SK-N-SH (cell line): ENCODE measurements at regions not wholly inside any gene's neighbourhood (a gene's known extent, or its start where the extent isn't known, plus 50 kb on each side); places are given as distances from the start of the nearest gene placed in this dataset.

Experiments used
- CTCF ChIA-PET: fragments of 300-600, 350-600 bp; formaldehyde crosslinking; extraction: SDS; loops from one replicate; lab custom pipeline; 2021; lab: Yijun Ruan, JAX
- POLR2A ChIA-PET: fragments of 350-600 bp; sonication (Branson Sonifier 250); formaldehyde crosslinking; extraction: SDS; loops from one replicate; lab custom pipeline; 2020; ENCODE audit warnings: antibody characterized with exemption, inconsistent platforms; lab: Yijun Ruan, JAX
- DNase-seq: peaks from one replicate; pipeline ENCODE4 v3.0.0; 2012
- H2AFZ ChIP-seq: fragments of 200-600 bp; sonication (generic); 2 replicates; pipeline ENCODE4 v1.8.1; 2016; ENCODE audit warnings: antibody characterized with exemption, mild to moderate bottlenecking, low read depth
- H3F3A ChIP-seq: fragments of 200-600 bp; sonication (generic); replicated peaks from 2 replicates; pipeline ENCODE3; 2016; ENCODE audit warnings: antibody characterized with exemption, mild to moderate bottlenecking; ENCODE audit not compliant: insufficient read depth
- H3K27ac ChIP-seq, 2 experiments: fragments of 200-500 bp in 1 of 2; fragments of 200-600 bp in 1 of 2; sonication (Bioruptor generic) in 1 of 2; sonication (generic), shearing (Covaris generic) in 1 of 2; 2 replicates each; pipeline versions ENCODE4 v1.5.1 to v1.6.1; 2014 to 2016; ENCODE audit warnings: low read depth in 2 of 2, inconsistent platforms in 1 of 2, low read length in 1 of 2, mild to moderate bottlenecking in 1 of 2, mixed read lengths in 1 of 2
- H3K27me3 ChIP-seq: fragments of 200-600 bp; sonication (generic), shearing (Covaris generic); 2 replicates; pipeline ENCODE4 v1.6.1; 2016; ENCODE audit warnings: mixed run types; ENCODE audit not compliant: insufficient read depth
- H3K36me3 ChIP-seq, 2 experiments: fragments of 200-500 bp in 1 of 2; fragments of 200-600 bp in 1 of 2; sonication (Bioruptor generic) in 1 of 2; sonication (generic) in 1 of 2; replicated peaks in 1 of 2; 2 replicates each; pipeline versions ENCODE3 to v1.5.1; 2014 to 2016; ENCODE audit warnings: low read length in 1 of 2, mild to moderate bottlenecking in 1 of 2; ENCODE audit not compliant: insufficient read depth in 2 of 2, control insufficient read depth in 1 of 2
- H3K4me1 ChIP-seq, 2 experiments: fragments of 200-500 bp in 1 of 2; fragments of 200-600 bp in 1 of 2; sonication (Bioruptor generic) in 1 of 2; sonication (generic), shearing (Covaris generic) in 1 of 2; 2 replicates each; pipeline versions ENCODE4 v1.5.1 to v1.6.1; 2014 to 2016; ENCODE audit warnings: low read depth in 1 of 2, low read length in 1 of 2, mixed run types in 1 of 2; ENCODE audit not compliant: insufficient read depth in 2 of 2, control insufficient read depth in 1 of 2
- H3K4me2 ChIP-seq: fragments of 200-600 bp; sonication (generic), shearing (Covaris generic); 2 replicates; pipeline ENCODE4 v1.6.1; 2017; ENCODE audit warnings: mixed run types
- H3K4me3 ChIP-seq, 2 experiments: fragments of 200-500 bp in 1 of 2; fragments of 200-600 bp in 1 of 2; sonication (Bioruptor generic) in 1 of 2; sonication (generic), shearing (Covaris generic) in 1 of 2; 2 replicates each; pipeline versions ENCODE4 v1.5.1 to v1.8.1; 2014 to 2016; ENCODE audit warnings: low read depth in 2 of 2, inconsistent platforms in 1 of 2, low read length in 1 of 2, mild to moderate bottlenecking in 1 of 2, mixed read lengths in 1 of 2, moderate library complexity in 1 of 2
- H3K79me2 ChIP-seq: fragments of 200-600 bp; sonication (generic); 2 replicates; pipeline ENCODE4 v1.8.1; 2017; ENCODE audit warnings: mild to moderate bottlenecking; ENCODE audit not compliant: insufficient read depth
- H3K9ac ChIP-seq: fragments of 200-600 bp; sonication (generic); 2 replicates; pipeline ENCODE4 v1.6.1; 2017; ENCODE audit warnings: mixed run types
- H3K9me2 ChIP-seq: fragments of 200-600 bp; sonication (generic); 2 replicates; pipeline ENCODE4 v1.6.1; 2017; ENCODE audit warnings: mixed run types
- H3K9me3 ChIP-seq: fragments of 200-600 bp; sonication (generic); 2 replicates; pipeline ENCODE4 v1.6.1; 2017; ENCODE audit warnings: mixed run types, mild to moderate bottlenecking, moderate library complexity
- H4K20me1 ChIP-seq: fragments of 200-600 bp; sonication (generic); 2 replicates; pipeline ENCODE4 v1.6.1; 2017; ENCODE audit warnings: mild to moderate bottlenecking, mixed run types; ENCODE audit not compliant: insufficient read depth
- EP300 ChIP-seq, 2 experiments: IDR thresholded peaks; 2 replicates each; pipeline versions ENCODE4 v1.4.0 to v1.6.1; 2012; ENCODE audit warnings: borderline replicate concordance in 1 of 2, low read depth in 1 of 2, low read length in 1 of 2
- EZH2phosphoT487 ChIP-seq: fragments of 200-600 bp; sonication (generic); IDR thresholded peaks from 2 replicates; pipeline ENCODE4 v1.6.1; 2017; ENCODE audit warnings: low read depth, mixed run types, mild to moderate bottlenecking, antibody characterized with exemption, moderate library complexity, borderline replicate concordance
- FOXJ3 ChIP-seq: sonication (generic); formaldehyde crosslinking; IDR thresholded peaks from 2 replicates; pipeline ENCODE4 v1.5.1; 2020; ENCODE audit warnings: mild to moderate bottlenecking, missing genetic modification reagents
- FOXM1 ChIP-seq: IDR thresholded peaks from 2 replicates; pipeline ENCODE4 v1.4.0; 2012; ENCODE audit warnings: low read depth, mild to moderate bottlenecking
- GABPA ChIP-seq: IDR thresholded peaks from 2 replicates; pipeline ENCODE4 v1.4.0; 2012; ENCODE audit warnings: low read depth, mild to moderate bottlenecking
- GATA2 ChIP-seq: sonication (generic); formaldehyde crosslinking; IDR thresholded peaks from 2 replicates; pipeline ENCODE4 v1.5.0; 2020; ENCODE audit warnings: mild to moderate bottlenecking, missing genetic modification reagents
- JUND ChIP-seq: IDR thresholded peaks from 2 replicates; pipeline ENCODE4 v1.4.0; 2012
- NFIC ChIP-seq: IDR thresholded peaks from 2 replicates; pipeline ENCODE4 v1.4.0; 2012; ENCODE audit warnings: borderline replicate concordance
- NRF1 ChIP-seq: IDR thresholded peaks from 2 replicates; pipeline ENCODE4 v1.6.1; 2012; ENCODE audit warnings: low read depth, mild to moderate bottlenecking, low read length
- POLR2AphosphoS5 ChIP-seq: IDR thresholded peaks from 2 replicates; pipeline ENCODE4 v1.6.1; 2012; ENCODE audit warnings: low read depth, low read length
- RCOR1 ChIP-seq: fragments of 150-350 bp; IDR thresholded peaks from 2 replicates; pipeline ENCODE4 v1.6.1; 2017; ENCODE audit warnings: antibody characterized with exemption, low read length
- SIN3A ChIP-seq: IDR thresholded peaks from 2 replicates; pipeline ENCODE4 v1.6.1; 2012; ENCODE audit warnings: low read depth, mild to moderate bottlenecking, low read length, moderate library complexity, borderline replicate concordance
- SMC3 ChIP-seq: IDR thresholded peaks from 2 replicates; pipeline ENCODE4 v1.6.1; 2012; ENCODE audit warnings: low read depth, low read length, improper control_type of control experiment
- TAF1 ChIP-seq: IDR thresholded peaks from 2 replicates; pipeline ENCODE4 v1.6.1; 2012; ENCODE audit warnings: low read depth, mild to moderate bottlenecking, low read length, moderate library complexity, borderline replicate concordance
- TEAD4 ChIP-seq: IDR thresholded peaks from 2 replicates; pipeline ENCODE4 v1.4.0; 2012; ENCODE audit warnings: mild to moderate bottlenecking, borderline replicate concordance; ENCODE audit not compliant: insufficient read depth
- YY1 ChIP-seq: IDR thresholded peaks from 2 replicates; pipeline ENCODE4 v1.4.0; 2012; ENCODE audit warnings: low read depth, mild to moderate bottlenecking
- WGBS: methylation state at CpG from one replicate; pipeline ENCODE4 v1.1.6; 2017; ENCODE audit warnings: low lambda C conversion rate; 5-methylcytosine and 5-hydroxymethylcytosine counted together
- TF ChIP-seq, protein P1 (sequence below): IDR thresholded peaks from 2 replicates; pipeline ENCODE4 v1.4.0; 2012; ENCODE audit warnings: low read depth
- TF ChIP-seq, protein P2 (sequence below): IDR thresholded peaks from 2 replicates; pipeline ENCODE4; 2012
- TF ChIP-seq, protein P3 (sequence below): fragments of 150-350 bp; IDR thresholded peaks from 2 replicates; pipeline ENCODE4 v1.6.1; 2017; ENCODE audit warnings: antibody characterized with exemption, low read length, low read depth, borderline replicate concordance
- TF ChIP-seq, protein P4 (sequence below): IDR thresholded peaks from 2 replicates; pipeline ENCODE4 v1.6.1; 2012; ENCODE audit warnings: mild to moderate bottlenecking, low read depth, low read length, moderate library complexity

DNA sequence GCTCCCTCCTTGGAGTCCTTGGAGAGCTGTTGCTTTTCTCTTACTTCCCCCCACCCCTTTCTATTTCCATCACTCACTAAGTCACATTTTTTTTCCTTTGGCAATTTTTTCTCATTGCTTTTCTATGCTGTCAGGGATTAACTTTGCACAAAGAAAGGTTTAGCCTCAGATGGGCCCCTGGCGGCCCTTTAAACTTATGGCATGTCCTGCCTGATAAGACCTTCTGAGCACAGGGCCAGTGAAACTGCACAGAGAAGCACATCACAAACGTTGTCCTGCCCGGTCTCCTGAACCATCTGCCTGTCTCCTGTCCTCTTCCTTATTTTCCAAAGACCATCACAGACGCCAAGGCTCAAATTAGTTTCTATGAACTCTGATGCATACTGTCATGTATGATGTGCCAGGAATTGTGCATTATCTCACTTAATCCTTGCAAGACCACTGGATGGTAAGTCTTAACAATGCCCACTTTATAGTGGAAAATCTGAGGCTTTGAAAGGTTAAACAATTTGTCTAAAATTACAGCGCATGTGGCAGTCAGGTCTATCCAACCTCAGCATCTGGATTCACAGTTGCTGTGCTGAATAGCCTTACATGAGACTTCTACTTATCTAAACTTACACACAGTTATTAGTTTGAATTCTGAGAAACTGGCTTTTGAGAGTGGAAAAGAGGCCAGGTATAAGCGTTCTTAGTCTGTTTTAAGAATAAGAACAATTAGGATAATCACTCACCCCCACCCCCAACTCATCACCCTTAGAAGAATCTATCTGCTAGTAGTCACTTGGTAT lies 648.1 kb downstream of the NTRK3 start:
- ChIA-PET POLR2A (no interaction called here), CTCF (interaction anchor here (0.7 kb wide), 1 partner anchor 637 kb away, joined by 3 read pairs; no protein-coding TSS in a partner anchor)
- H3K4me2 ChIP-seq: no peak overlapping the region

DNA sequence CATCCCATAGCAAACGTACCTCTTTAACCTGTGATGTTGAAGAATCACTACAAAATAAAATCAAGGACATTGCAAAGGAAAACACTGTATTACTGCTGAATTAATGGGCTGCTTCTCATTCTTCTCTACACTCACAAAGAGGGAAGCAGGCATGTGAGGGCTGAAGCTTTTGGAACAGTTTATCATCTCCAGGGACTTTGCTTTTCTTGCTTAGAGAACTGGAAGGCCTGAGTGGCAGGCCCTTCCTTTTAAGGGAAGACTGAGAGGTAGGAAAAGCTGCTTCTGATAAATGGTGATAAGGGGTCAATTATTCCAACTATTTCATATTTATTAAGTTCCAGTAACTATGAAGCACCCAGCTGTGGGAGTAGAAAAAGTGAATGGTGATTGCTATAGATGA lies 649.6 kb downstream of the NTRK3 start:
- H3K36me3 ChIP-seq: no peaks in the 10 kb centered on the region
- 50% methylated on average over 1 of the region's 1 CpG for WGBS
- TF ChIP-seq YY1 (no peak), JUND (no peak), TAF1 (no peak), FOXM1 (no peak), FOXJ3 (no peak), POLR2AphosphoS5 (no peak), SMC3 (no peak), NFIC (no peak), RCOR1 (no peak), EZH2phosphoT487 (no peak), NRF1 (no peak), GABPA (no peak)
- TF ChIP-seq, protein P1, sequence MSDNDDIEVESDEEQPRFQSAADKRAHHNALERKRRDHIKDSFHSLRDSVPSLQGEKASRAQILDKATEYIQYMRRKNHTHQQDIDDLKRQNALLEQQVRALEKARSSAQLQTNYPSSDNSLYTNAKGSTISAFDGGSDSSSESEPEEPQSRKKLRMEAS: no peak
- TF ChIP-seq, protein P2, sequence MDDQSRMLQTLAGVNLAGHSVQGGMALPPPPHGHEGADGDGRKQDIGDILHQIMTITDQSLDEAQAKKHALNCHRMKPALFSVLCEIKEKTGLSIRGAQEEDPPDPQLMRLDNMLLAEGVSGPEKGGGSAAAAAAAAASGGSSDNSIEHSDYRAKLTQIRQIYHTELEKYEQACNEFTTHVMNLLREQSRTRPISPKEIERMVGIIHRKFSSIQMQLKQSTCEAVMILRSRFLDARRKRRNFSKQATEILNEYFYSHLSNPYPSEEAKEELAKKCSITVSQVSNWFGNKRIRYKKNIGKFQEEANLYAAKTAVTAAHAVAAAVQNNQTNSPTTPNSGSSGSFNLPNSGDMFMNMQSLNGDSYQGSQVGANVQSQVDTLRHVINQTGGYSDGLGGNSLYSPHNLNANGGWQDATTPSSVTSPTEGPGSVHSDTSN: no peak
- TF ChIP-seq, protein P3, sequence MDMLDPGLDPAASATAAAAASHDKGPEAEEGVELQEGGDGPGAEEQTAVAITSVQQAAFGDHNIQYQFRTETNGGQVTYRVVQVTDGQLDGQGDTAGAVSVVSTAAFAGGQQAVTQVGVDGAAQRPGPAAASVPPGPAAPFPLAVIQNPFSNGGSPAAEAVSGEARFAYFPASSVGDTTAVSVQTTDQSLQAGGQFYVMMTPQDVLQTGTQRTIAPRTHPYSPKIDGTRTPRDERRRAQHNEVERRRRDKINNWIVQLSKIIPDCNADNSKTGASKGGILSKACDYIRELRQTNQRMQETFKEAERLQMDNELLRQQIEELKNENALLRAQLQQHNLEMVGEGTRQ: no peak
- H4K20me1 ChIP-seq: no peaks in the 10 kb centered on the region
- ChIA-PET POLR2A (no interaction called here), CTCF (no interaction called here)
- H3K79me2 ChIP-seq: no peaks in the 10 kb centered on the region
- no peaks in the 10 kb centered on the region for H3K9me3 ChIP-seq
- H3K9ac ChIP-seq: no peak overlapping the region
- H3K9me2 ChIP-seq: no peaks in the 10 kb centered on the region
- H3K27me3 ChIP-seq: no peaks in the 10 kb centered on the region
- H3K4me3 ChIP-seq: no peak overlapping the region
- H3K4me1 ChIP-seq: no peaks in the 10 kb centered on the region
- no peak overlapping the region for H2AFZ ChIP-seq
- DNase-seq: no peak
- H3K4me2 ChIP-seq: no peak overlapping the region
- no peak overlapping the region for H3K27ac ChIP-seq
- no peaks in the 10 kb centered on the region for H3F3A ChIP-seq

More for the DNA sequence above, 648.1 kb downstream of the NTRK3 start:
- no peak overlapping the region for H3K4me3 ChIP-seq
- no peaks in the 10 kb centered on the region for H4K20me1 ChIP-seq
- H3K4me1 ChIP-seq: no peaks in the 10 kb centered on the region
- H3K9me2 ChIP-seq: no peaks in the 10 kb centered on the region
- H3K79me2 ChIP-seq: no peaks in the 10 kb centered on the region
- no peaks in the 10 kb centered on the region for H3K27me3 ChIP-seq
- no peaks in the 10 kb centered on the region for H3K36me3 ChIP-seq
- no peaks in the 10 kb centered on the region for H3K9me3 ChIP-seq
- WGBS: 63% methylated on average over 6 of the region's 6 CpGs
- TF ChIP-seq GATA2 (CRISPR knock-in tag): no peak
- TF ChIP-seq TEAD4: no peak
- no peak for TF ChIP-seq EP300 (IDR thresholded peaks at IDR 0.05; ENCODE audit: borderline replicate concordance in 1 of 2, low read depth in 1 of 2, low read length in 1 of 2)
- no peak for TF ChIP-seq SIN3A
- TF ChIP-seq, protein P4, sequence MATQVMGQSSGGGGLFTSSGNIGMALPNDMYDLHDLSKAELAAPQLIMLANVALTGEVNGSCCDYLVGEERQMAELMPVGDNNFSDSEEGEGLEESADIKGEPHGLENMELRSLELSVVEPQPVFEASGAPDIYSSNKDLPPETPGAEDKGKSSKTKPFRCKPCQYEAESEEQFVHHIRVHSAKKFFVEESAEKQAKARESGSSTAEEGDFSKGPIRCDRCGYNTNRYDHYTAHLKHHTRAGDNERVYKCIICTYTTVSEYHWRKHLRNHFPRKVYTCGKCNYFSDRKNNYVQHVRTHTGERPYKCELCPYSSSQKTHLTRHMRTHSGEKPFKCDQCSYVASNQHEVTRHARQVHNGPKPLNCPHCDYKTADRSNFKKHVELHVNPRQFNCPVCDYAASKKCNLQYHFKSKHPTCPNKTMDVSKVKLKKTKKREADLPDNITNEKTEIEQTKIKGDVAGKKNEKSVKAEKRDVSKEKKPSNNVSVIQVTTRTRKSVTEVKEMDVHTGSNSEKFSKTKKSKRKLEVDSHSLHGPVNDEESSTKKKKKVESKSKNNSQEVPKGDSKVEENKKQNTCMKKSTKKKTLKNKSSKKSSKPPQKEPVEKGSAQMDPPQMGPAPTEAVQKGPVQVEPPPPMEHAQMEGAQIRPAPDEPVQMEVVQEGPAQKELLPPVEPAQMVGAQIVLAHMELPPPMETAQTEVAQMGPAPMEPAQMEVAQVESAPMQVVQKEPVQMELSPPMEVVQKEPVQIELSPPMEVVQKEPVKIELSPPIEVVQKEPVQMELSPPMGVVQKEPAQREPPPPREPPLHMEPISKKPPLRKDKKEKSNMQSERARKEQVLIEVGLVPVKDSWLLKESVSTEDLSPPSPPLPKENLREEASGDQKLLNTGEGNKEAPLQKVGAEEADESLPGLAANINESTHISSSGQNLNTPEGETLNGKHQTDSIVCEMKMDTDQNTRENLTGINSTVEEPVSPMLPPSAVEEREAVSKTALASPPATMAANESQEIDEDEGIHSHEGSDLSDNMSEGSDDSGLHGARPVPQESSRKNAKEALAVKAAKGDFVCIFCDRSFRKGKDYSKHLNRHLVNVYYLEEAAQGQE: no peak
- TF ChIP-seq, all 33 proteins: peak for 0
- H2AFZ ChIP-seq: no peak overlapping the region
- no peak overlapping the region for H3K9ac ChIP-seq
- no peak for DNase-seq
- no peaks in the 10 kb centered on the region for H3F3A ChIP-seq
- H3K27ac ChIP-seq: no peak overlapping the region
